Stomach (tissue), 4 donors: ENCODE measurements at regions not wholly inside any gene's neighbourhood (a gene's known extent, or its start where the extent isn't known, plus 50 kb on each side); places are given as distances from the start of the nearest gene placed in this dataset.

Experiments
- EP300 ChIP-seq: sonication (generic); formaldehyde crosslinking; IDR thresholded peaks from one replicate; pipeline ENCODE4 v1.6.1; 2017; ENCODE audit warnings: antibody characterized with exemption
- POLR2A ChIP-seq, 4 donors: fragments of 450-650 bp; IDR thresholded peaks; one replicate each; pipeline ENCODE4 v1.6.1; 2016; ENCODE audit warnings: antibody characterized with exemption in 4 of 4, control low read depth in 2 of 4, mild to moderate bottlenecking in 1 of 4, moderate library complexity in 1 of 4
- TF ChIP-seq, protein P1 (sequence below), 7 experiments: fragments of 450-650 bp in 4 of 7; fragments of 200-600 bp in 3 of 7; sonication (generic) in 3 of 7; IDR thresholded peaks; one replicate each; pipeline ENCODE4 v1.5.1; 2016 to 2019; ENCODE audit warnings: antibody characterized with exemption in 7 of 7, control low read depth in 2 of 7, mild to moderate bottlenecking in 1 of 7

DNA sequence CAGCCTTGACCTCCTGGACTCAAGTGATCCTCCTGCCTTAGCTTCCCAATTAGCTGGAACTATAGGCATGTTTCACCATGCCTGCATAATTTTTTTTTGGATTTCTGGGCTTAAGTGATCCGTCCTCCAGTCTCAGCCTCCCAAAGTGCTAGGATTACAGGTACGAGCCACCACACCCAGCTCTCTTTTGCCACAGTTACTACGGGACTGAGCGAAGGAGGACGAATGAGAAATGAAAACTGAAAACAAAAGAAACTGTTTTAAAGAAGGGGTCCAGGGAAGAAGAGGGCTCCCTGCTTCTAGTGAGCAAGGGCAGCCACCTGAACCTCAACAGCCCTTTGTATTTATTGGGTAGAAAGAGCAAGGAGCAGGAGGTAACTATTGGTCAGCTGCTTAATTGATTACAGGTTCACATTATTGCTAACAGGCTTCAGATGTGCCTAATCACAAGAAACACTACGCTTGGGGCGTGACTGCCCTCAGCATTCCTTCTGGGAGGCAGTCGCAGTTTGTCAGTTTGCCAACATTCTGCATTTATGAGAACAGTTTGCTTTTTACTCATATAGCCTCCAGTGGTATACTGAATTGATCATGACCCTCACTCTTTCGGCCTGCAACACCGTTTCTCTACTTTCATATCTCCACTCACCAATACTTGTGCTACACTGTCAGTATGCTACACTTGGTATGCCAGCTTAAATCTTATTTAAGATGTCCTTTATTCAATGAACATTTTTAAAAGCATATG, 676.8 kb downstream of the DNAJB9 start:
- TF ChIP-seq, protein P1, sequence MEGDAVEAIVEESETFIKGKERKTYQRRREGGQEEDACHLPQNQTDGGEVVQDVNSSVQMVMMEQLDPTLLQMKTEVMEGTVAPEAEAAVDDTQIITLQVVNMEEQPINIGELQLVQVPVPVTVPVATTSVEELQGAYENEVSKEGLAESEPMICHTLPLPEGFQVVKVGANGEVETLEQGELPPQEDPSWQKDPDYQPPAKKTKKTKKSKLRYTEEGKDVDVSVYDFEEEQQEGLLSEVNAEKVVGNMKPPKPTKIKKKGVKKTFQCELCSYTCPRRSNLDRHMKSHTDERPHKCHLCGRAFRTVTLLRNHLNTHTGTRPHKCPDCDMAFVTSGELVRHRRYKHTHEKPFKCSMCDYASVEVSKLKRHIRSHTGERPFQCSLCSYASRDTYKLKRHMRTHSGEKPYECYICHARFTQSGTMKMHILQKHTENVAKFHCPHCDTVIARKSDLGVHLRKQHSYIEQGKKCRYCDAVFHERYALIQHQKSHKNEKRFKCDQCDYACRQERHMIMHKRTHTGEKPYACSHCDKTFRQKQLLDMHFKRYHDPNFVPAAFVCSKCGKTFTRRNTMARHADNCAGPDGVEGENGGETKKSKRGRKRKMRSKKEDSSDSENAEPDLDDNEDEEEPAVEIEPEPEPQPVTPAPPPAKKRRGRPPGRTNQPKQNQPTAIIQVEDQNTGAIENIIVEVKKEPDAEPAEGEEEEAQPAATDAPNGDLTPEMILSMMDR (IDR thresholded peaks at IDR 0.05), result no peak
- TF ChIP-seq EP300, result no peak
- no peak for TF ChIP-seq POLR2A (IDR thresholded peaks at IDR 0.05)
